ENCODE measurements at regions not wholly inside any gene's neighbourhood (a gene's known extent, or its start where the extent isn't known, plus 50 kb on each side); places are given as distances from the start of the nearest gene placed in this dataset.

GRCh38 chr3:70899816-70900215 lies 587.4 kb upstream of the MDFIC2 start:
- H3K9me3 Mint-ChIP-seq = peaks cover 2 to 17% (median 15%) of the 10 kb centered on the region in 7 donors
- H3K27me3 ChIP-seq (ENCODE audit: control insufficient read depth in 2 of 2, insufficient read depth in 2 of 2, low read length in 2 of 2) = no peaks in the 10 kb centered on the region
- no peak for DNase-seq
- H3K9me3 ChIP-seq (replicated peaks in 1 of 2; ENCODE audit: control insufficient read depth in 1 of 2, insufficient read depth in 1 of 2, low read length in 2 of 2) = peaks cover 3 to 15% of the 10 kb centered on the region in 2 donors
- no peaks in the 10 kb centered on the region for H3K36me3 ChIP-seq (replicated peaks in 1 of 2; ENCODE audit: control insufficient read depth in 1 of 2, insufficient read depth in 2 of 2, low read length in 2 of 2)
- no peaks in the 10 kb centered on the region for H3K36me3 Mint-ChIP-seq
- H3K4me1 ChIP-seq (ENCODE audit: control insufficient read depth in 1 of 2, insufficient read depth in 2 of 2, low read length in 2 of 2) = no peaks in the 10 kb centered on the region
- intact Hi-C loops (cut with micrococcal nuclease) = loop anchor here in 1 of 2 donors (10.0 kb wide), 1 partner anchor 245 kb away; no protein-coding TSS in a partner anchor
- H3K4me3 ChIP-seq (replicated peaks in 1 of 3; ENCODE audit: low read depth in 2 of 3, low read length in 3 of 3) = no peak overlapping the region
- H4K20me1 ChIP-seq (ENCODE audit: insufficient read depth, low read length) = no peaks in the 10 kb centered on the region
- WGBS (ENCODE audit: insufficient coverage) = 80% methylated on average over 1 of the region's 4 CpGs
- no peak overlapping the region for H3K4me3 Mint-ChIP-seq
- H3K79me2 ChIP-seq (ENCODE audit: insufficient read depth, low read length) = no peaks in the 10 kb centered on the region
- no peak overlapping the region for H3K27ac Mint-ChIP-seq
- H3K27ac ChIP-seq (ENCODE audit: low read depth in 1 of 2, low read length in 2 of 2) = no peak overlapping the region
- TF ChIP-seq, protein P1, sequence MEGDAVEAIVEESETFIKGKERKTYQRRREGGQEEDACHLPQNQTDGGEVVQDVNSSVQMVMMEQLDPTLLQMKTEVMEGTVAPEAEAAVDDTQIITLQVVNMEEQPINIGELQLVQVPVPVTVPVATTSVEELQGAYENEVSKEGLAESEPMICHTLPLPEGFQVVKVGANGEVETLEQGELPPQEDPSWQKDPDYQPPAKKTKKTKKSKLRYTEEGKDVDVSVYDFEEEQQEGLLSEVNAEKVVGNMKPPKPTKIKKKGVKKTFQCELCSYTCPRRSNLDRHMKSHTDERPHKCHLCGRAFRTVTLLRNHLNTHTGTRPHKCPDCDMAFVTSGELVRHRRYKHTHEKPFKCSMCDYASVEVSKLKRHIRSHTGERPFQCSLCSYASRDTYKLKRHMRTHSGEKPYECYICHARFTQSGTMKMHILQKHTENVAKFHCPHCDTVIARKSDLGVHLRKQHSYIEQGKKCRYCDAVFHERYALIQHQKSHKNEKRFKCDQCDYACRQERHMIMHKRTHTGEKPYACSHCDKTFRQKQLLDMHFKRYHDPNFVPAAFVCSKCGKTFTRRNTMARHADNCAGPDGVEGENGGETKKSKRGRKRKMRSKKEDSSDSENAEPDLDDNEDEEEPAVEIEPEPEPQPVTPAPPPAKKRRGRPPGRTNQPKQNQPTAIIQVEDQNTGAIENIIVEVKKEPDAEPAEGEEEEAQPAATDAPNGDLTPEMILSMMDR (IDR thresholded peaks at IDR 0.05) = no peak
- no peak overlapping the region for H3K4me2 ChIP-seq (replicated peaks; ENCODE audit: extremely low read depth, low read length, poor library complexity, severe bottlenecking)
- no peak overlapping the region for H3K9ac ChIP-seq (ENCODE audit: insufficient read depth, low read length, poor library complexity, severe bottlenecking)
- peaks cover 0 to 2% (median 0%) of the 10 kb centered on the region in 3 donors for H3K27me3 Mint-ChIP-seq (ENCODE audit: low read depth in 3 of 3)
- no peak overlapping the region for H2AFZ ChIP-seq (ENCODE audit: insufficient read depth, low read depth, low read length, poor library complexity, severe bottlenecking)
- H3K4me1 Mint-ChIP-seq = no peaks in the 10 kb centered on the region

DNA sequence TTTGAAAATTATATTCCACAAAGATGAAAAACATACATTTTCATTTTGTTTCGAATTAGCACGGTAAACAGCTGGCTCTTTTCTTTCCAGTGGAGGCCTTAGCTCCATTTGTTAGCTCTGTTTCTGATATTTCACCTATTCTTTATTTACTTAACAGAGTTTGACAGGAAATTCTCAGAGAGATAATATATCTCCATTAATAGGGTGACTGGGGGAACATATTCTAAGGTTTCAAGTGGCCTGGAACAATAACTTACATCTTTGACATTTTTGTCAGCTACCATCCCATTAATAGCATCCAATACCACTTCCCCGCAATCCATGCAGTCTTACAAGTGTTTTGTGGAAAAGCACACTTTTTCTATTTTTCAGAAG lies 577.6 kb upstream of the MDFIC2 start:
- TF ChIP-seq, protein P1 (IDR thresholded peaks at IDR 0.05) = no peak
- no peak overlapping the region for H3K9ac ChIP-seq (ENCODE audit: insufficient read depth, low read length, poor library complexity, severe bottlenecking)
- no peak overlapping the region for H2AFZ ChIP-seq (ENCODE audit: insufficient read depth, low read depth, low read length, poor library complexity, severe bottlenecking)
- H3K79me2 ChIP-seq (ENCODE audit: insufficient read depth, low read length) = no peaks in the 10 kb centered on the region
- H3K36me3 Mint-ChIP-seq = no peaks in the 10 kb centered on the region
- H3K4me3 Mint-ChIP-seq = no peak overlapping the region
- H3K27me3 Mint-ChIP-seq (ENCODE audit: low read depth in 3 of 3) = peaks cover 0 to 1% (median 1%) of the 10 kb centered on the region in 3 donors
- H4K20me1 ChIP-seq (ENCODE audit: insufficient read depth, low read length) = no peaks in the 10 kb centered on the region
- no CpG with 5 or more reads among the region's 3 CpGs for WGBS (ENCODE audit: insufficient coverage)
- no peak overlapping the region for H3K4me3 ChIP-seq (replicated peaks in 1 of 3; ENCODE audit: low read depth in 2 of 3, low read length in 3 of 3)
- H3K36me3 ChIP-seq (replicated peaks in 1 of 2; ENCODE audit: control insufficient read depth in 1 of 2, insufficient read depth in 2 of 2, low read length in 2 of 2) = no peaks in the 10 kb centered on the region
- intact Hi-C loops (cut with micrococcal nuclease) = no loop called here
- no peaks in the 10 kb centered on the region for H3K27me3 ChIP-seq (ENCODE audit: control insufficient read depth in 2 of 2, insufficient read depth in 2 of 2, low read length in 2 of 2)
- no peak for DNase-seq
- H3K9me3 ChIP-seq (replicated peaks in 1 of 2; ENCODE audit: control insufficient read depth in 1 of 2, insufficient read depth in 1 of 2, low read length in 2 of 2) = no peaks in the 10 kb centered on the region
- no peaks in the 10 kb centered on the region for H3K4me1 ChIP-seq (ENCODE audit: control insufficient read depth in 1 of 2, insufficient read depth in 2 of 2, low read length in 2 of 2)
- H3K27ac Mint-ChIP-seq = no peak overlapping the region
- H3K4me2 ChIP-seq (replicated peaks; ENCODE audit: extremely low read depth, low read length, poor library complexity, severe bottlenecking) = no peak overlapping the region
- no peaks in the 10 kb centered on the region for H3K4me1 Mint-ChIP-seq
- H3K9me3 Mint-ChIP-seq = peaks cover 0 to 6% (median 3%) of the 10 kb centered on the region in 7 donors
- H3K27ac ChIP-seq (ENCODE audit: low read depth in 1 of 2, low read length in 2 of 2) = no peak overlapping the region
